ENCODE measurements at regions not wholly inside any gene's neighbourhood (a gene's known extent, or its start where the extent isn't known, plus 50 kb on each side); places are given as distances from the start of the nearest gene placed in this dataset.
A peak's percentile ranks its signal among the peaks of the same experiment; 100 is the strongest.

DNA sequence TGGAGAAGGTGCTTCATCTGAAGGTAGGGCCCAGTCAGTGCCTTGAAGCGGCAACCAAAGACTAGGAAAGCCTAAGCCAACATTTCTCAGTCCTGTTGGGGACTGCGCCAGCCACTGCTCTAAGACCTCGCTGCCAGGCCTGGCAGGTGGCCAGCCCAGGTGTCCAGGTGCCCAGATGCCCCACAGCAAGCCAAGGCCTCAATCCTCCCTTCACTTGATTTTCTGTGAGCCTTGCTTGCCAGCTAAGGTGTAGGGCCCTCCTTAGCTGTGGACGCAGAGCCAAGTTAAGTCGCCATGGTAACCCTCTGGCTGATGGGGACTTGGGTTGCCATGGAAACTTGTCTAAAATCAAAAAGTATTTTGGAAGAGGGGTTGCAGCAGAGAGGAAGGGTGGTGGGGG, 135.0 kb downstream of the NAV1 start:
- Histone ChIP-seq H3K4me2 (ENCODE audit: low read length) (no peak overlapping the region), H3K36me3 (ENCODE audit: insufficient read depth, low read length) (no peaks in the 10 kb centered on the region), H3K9ac (ENCODE audit: low read length) (no peak overlapping the region), H3K9me3 (ENCODE audit: low read length) (no peaks in the 10 kb centered on the region), H3F3A (ENCODE audit: insufficient read depth, low read length, poor library complexity, severe bottlenecking) (no peaks in the 10 kb centered on the region), H4K20me1 (ENCODE audit: insufficient read depth) (peaks cover 56% of the 10 kb centered on the region), H3K4me3 (ENCODE audit: low read length) (peak overlapping the region; percentile 34), H2AFZ (ENCODE audit: low read depth, low read length) (no peak overlapping the region), H3K27ac (ENCODE audit: low read length) (no peak overlapping the region), H3K27me3 (ENCODE audit: insufficient read depth, low read depth, low read length) (no peaks in the 10 kb centered on the region), H3K79me2 (replicated peaks; ENCODE audit: insufficient read depth, low read length) (peaks cover 91% of the 10 kb centered on the region), H3K9me2 (ENCODE audit: insufficient read depth, low read length) (no peaks in the 10 kb centered on the region)
- no peak for TF ChIP-seq MXI1 (conservative IDR thresholded peaks at IDR 0.05; ENCODE audit: poor library complexity, severe bottlenecking)
- TF ChIP-seq SMC3 (conservative IDR thresholded peaks at IDR 0.05; ENCODE audit: poor library complexity), result no peak
- TF ChIP-seq CTCF (IDR thresholded peaks at IDR 0.05; ENCODE audit: poor library complexity, severe bottlenecking), result no peak
- TF ChIP-seq POLR2AphosphoS5 (IDR thresholded peaks at IDR 0.05), result no peak
- TF ChIP-seq EP300 (conservative IDR thresholded peaks at IDR 0.05; ENCODE audit: poor library complexity, severe bottlenecking), result no peak
- TF ChIP-seq RAD21 (conservative IDR thresholded peaks at IDR 0.05), result no peak
- TF ChIP-seq, protein P1, sequence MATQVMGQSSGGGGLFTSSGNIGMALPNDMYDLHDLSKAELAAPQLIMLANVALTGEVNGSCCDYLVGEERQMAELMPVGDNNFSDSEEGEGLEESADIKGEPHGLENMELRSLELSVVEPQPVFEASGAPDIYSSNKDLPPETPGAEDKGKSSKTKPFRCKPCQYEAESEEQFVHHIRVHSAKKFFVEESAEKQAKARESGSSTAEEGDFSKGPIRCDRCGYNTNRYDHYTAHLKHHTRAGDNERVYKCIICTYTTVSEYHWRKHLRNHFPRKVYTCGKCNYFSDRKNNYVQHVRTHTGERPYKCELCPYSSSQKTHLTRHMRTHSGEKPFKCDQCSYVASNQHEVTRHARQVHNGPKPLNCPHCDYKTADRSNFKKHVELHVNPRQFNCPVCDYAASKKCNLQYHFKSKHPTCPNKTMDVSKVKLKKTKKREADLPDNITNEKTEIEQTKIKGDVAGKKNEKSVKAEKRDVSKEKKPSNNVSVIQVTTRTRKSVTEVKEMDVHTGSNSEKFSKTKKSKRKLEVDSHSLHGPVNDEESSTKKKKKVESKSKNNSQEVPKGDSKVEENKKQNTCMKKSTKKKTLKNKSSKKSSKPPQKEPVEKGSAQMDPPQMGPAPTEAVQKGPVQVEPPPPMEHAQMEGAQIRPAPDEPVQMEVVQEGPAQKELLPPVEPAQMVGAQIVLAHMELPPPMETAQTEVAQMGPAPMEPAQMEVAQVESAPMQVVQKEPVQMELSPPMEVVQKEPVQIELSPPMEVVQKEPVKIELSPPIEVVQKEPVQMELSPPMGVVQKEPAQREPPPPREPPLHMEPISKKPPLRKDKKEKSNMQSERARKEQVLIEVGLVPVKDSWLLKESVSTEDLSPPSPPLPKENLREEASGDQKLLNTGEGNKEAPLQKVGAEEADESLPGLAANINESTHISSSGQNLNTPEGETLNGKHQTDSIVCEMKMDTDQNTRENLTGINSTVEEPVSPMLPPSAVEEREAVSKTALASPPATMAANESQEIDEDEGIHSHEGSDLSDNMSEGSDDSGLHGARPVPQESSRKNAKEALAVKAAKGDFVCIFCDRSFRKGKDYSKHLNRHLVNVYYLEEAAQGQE (IDR thresholded peaks at IDR 0.05; ENCODE audit: borderline replicate concordance), result no peak
- no peak for TF ChIP-seq TAF1 (IDR thresholded peaks at IDR 0.05; ENCODE audit: low read depth)
- no peak for TF ChIP-seq EZH2 (IDR thresholded peaks at IDR 0.05; ENCODE audit: borderline replicate concordance, insufficient read depth, low read length, poor library complexity, severe bottlenecking)

DNA sequence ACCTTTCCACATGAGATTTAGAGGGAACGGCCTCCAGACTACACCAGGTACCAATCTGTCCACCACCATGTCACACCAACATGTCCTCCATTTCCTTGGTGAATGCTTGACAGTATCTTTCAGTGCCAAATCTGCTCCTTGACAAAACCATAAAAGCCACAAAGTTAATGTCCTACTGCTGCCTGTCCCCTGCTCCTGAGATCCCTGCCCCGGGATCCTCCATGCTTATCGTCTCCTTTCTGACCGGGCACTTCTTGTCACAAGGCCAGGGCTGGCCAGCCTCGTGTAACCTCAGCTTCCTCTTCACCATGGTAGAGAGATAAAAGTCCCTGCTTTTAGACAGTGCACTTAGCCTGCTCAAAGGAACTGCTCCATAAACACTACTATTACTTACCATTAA, 136.2 kb downstream of the NAV1 start:
- Histone ChIP-seq H3K9me3 (ENCODE audit: low read length) (no peaks in the 10 kb centered on the region), H3K9me2 (ENCODE audit: insufficient read depth, low read length) (no peaks in the 10 kb centered on the region), H3K4me3 (ENCODE audit: low read length) (no peak overlapping the region), H3K4me2 (ENCODE audit: low read length) (no peak overlapping the region), H3K27ac (ENCODE audit: low read length) (no peak overlapping the region), H2AFZ (ENCODE audit: low read depth, low read length) (no peak overlapping the region), H3F3A (ENCODE audit: insufficient read depth, low read length, poor library complexity, severe bottlenecking) (peaks cover 4% of the 10 kb centered on the region), H3K36me3 (ENCODE audit: insufficient read depth, low read length) (no peaks in the 10 kb centered on the region), H3K9ac (ENCODE audit: low read length) (no peak overlapping the region), H4K20me1 (ENCODE audit: insufficient read depth) (peaks cover 60% of the 10 kb centered on the region), H3K79me2 (replicated peaks; ENCODE audit: insufficient read depth, low read length) (peaks cover 91% of the 10 kb centered on the region), H3K27me3 (ENCODE audit: insufficient read depth, low read depth, low read length) (no peaks in the 10 kb centered on the region)
- no peak for TF ChIP-seq CTCF (IDR thresholded peaks at IDR 0.05; ENCODE audit: poor library complexity, severe bottlenecking)
- TF ChIP-seq EP300 (conservative IDR thresholded peaks at IDR 0.05; ENCODE audit: poor library complexity, severe bottlenecking), result no peak
- no peak for TF ChIP-seq SMC3 (conservative IDR thresholded peaks at IDR 0.05; ENCODE audit: poor library complexity)
- TF ChIP-seq MXI1 (conservative IDR thresholded peaks at IDR 0.05; ENCODE audit: poor library complexity, severe bottlenecking), result no peak
- TF ChIP-seq RAD21 (conservative IDR thresholded peaks at IDR 0.05), result no peak
- no peak for TF ChIP-seq POLR2AphosphoS5 (IDR thresholded peaks at IDR 0.05)
- TF ChIP-seq EZH2 (IDR thresholded peaks at IDR 0.05; ENCODE audit: borderline replicate concordance, insufficient read depth, low read length, poor library complexity, severe bottlenecking), result no peak
- TF ChIP-seq TAF1 (IDR thresholded peaks at IDR 0.05; ENCODE audit: low read depth), result no peak
- TF ChIP-seq, protein P1 (IDR thresholded peaks at IDR 0.05; ENCODE audit: borderline replicate concordance), result no peak
